HFFc6 (cell line): ENCODE measurements at regions not wholly inside any gene's neighbourhood (a gene's known extent, or its start where the extent isn't known, plus 50 kb on each side); places are given as distances from the start of the nearest gene placed in this dataset.

ENCODE experiments used
- DNase-seq: peaks from one replicate; pipeline ENCODE4 v3.0.0-alpha.2; 2018
- H3K27ac Mint-ChIP-seq: 2 replicates; pipeline ENCODE4 v1.8.0; 2020; ENCODE audit warnings: mild to moderate bottlenecking, mixed read lengths
- H3K27me3 Mint-ChIP-seq: 2 replicates; pipeline ENCODE4 v1.8.0; 2021; ENCODE audit warnings: mild to moderate bottlenecking, moderate library complexity, mixed read lengths; ENCODE audit not compliant: insufficient read depth
- H3K36me3 Mint-ChIP-seq: 2 replicates; pipeline ENCODE4 v1.8.0; 2021; ENCODE audit warnings: low read depth, mixed read lengths
- H3K4me1 Mint-ChIP-seq: 2 replicates; pipeline ENCODE4 v1.8.0; 2020; ENCODE audit warnings: low read depth, mixed read lengths
- H3K4me3 Mint-ChIP-seq: 2 replicates; pipeline ENCODE4 v1.8.0; 2020; ENCODE audit warnings: mild to moderate bottlenecking, moderate library complexity, mixed read lengths
- H3K9me3 Mint-ChIP-seq: 2 replicates; pipeline ENCODE4 v1.8.0; 2020; ENCODE audit warnings: mild to moderate bottlenecking, mixed read lengths
- CTCF ChIP-seq: fragments of 200-600 bp; sonication (generic); IDR thresholded peaks from 2 replicates; pipeline ENCODE4 v1.5.0; 2021; ENCODE audit warnings: antibody characterized with exemption, mild to moderate bottlenecking

GRCh38 chr3:193992425-193993037 lies 143.4 kb upstream of the HES1 start:
- H3K27me3 Mint-ChIP-seq = peaks cover 48% of the 10 kb centered on the region

GRCh38 chr3:193996221-193996620 lies 139.7 kb upstream of the HES1 start:
- Mint-ChIP-seq H3K4me1 (no peaks in the 10 kb centered on the region), H3K9me3 (no peaks in the 10 kb centered on the region; the same call in 1 of the 2 replicates), H3K36me3 (no peaks in the 10 kb centered on the region), H3K27ac (no peak overlapping the region), H3K27me3 (peaks cover 35% of the 10 kb centered on the region), H3K4me3 (no peak overlapping the region)
- TF ChIP-seq CTCF = no peak
- DNase-seq = no peak

More at GRCh38 chr3:193992425-193993037, 143.4 kb upstream of the HES1 start:
- no peak for TF ChIP-seq CTCF
- no peaks in the 10 kb centered on the region for H3K36me3 Mint-ChIP-seq
- no peaks in the 10 kb centered on the region for H3K4me1 Mint-ChIP-seq
- H3K27ac Mint-ChIP-seq = no peak overlapping the region
- H3K4me3 Mint-ChIP-seq = no peak overlapping the region
- H3K9me3 Mint-ChIP-seq = no peaks in the 10 kb centered on the region; the same call in 1 of the 2 replicates
- no peak for DNase-seq

DNA sequence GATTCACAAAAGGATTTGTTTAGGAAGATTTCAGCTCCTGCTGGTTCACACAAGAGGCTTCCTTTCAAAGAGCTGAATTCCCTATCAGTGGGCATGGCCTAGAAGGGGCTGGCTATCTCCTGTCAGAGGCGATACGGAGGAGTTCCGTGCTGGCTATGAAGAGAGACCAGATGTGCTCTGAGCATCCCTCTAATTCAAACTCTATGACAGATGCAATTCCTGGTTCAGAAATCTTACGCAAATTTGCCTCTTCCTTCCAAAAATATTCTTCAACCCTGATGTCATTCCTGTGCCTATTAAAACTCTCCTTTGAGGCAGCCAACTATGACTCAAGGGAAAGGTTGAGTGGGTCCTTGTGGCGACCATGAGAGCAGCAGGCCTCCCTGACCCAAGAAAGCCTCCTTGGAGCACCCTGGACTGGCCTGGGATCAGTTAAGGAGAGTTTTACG lies 139.3 kb upstream of the HES1 start:
- H3K27me3 Mint-ChIP-seq = peaks cover 35% of the 10 kb centered on the region
- no peak overlapping the region for H3K4me3 Mint-ChIP-seq
- no peak overlapping the region for H3K27ac Mint-ChIP-seq
- no peaks in the 10 kb centered on the region for H3K4me1 Mint-ChIP-seq
- no peak for TF ChIP-seq CTCF
- no peaks in the 10 kb centered on the region for H3K36me3 Mint-ChIP-seq
- no peak for DNase-seq
- no peaks in the 10 kb centered on the region; the same call in 1 of the 2 replicates for H3K9me3 Mint-ChIP-seq

DNA sequence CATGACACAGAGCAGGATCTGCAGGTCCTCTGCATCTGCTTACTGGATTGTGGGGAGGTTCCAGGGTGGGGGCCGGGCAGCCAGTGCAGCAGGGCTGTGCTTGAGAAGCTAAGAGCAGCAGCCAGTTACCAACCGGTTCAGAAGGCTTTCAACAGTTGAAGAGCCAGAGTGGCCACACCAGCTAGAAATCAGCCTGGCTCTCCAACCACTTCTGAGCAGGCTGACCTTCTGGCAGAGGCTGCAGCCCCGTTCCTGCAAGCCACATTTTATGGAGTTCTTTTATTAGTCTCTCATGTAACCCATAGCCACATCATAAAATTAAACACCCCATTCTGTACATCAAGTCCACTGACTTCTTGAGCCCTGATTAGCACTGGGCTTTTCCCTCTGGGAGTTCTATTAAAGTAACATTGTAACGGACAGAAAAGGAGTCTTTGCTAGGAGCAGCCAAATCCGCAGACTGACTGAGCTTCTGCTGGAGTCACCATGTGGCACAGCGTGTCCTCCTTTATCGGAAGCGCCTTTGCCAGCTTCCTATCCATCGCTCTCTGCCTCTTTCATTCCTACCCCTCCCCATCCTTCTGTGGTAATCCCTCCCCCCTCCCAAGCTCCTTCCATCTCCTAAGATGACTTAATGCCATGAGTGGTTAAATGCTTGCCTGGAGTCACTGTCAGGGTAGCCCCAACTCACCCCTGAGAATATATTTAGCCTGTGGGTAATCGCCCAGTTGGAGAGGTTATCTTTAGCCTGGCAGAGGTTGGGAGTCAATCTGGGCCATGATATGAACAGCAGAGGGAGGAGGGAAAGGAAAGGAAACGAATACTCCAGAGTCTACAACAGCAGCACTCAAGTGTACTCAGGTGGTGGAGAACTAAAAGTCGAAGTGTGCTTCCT lies 138.5 kb upstream of the HES1 start:
- no peak for TF ChIP-seq CTCF
- no peaks in the 10 kb centered on the region for H3K36me3 Mint-ChIP-seq
- H3K27me3 Mint-ChIP-seq = peaks cover 34% of the 10 kb centered on the region
- no peaks in the 10 kb centered on the region; the same call in 1 of the 2 replicates for H3K9me3 Mint-ChIP-seq
- H3K4me1 Mint-ChIP-seq = peaks cover 3% of the 10 kb centered on the region
- H3K27ac Mint-ChIP-seq = no peak overlapping the region
- DNase-seq = no peak
- no peak overlapping the region for H3K4me3 Mint-ChIP-seq

- TF ChIP-seq CTCF = no peak
- no peak for DNase-seq
- Mint-ChIP-seq H3K27ac (no peak overlapping the region), H3K4me1 (peaks cover 6% of the 10 kb centered on the region), H3K4me3 (no peak overlapping the region), H3K36me3 (no peaks in the 10 kb centered on the region), H3K9me3 (no peaks in the 10 kb centered on the region; the same call in 1 of the 2 replicates), H3K27me3 (peaks cover 30% of the 10 kb centered on the region)
These were observed 137.9 kb upstream of the HES1 start for GRCh38 chr3:193998123-193998448.
